ENCODE measurements at regions not wholly inside any gene's neighbourhood (a gene's known extent, or its start where the extent isn't known, plus 50 kb on each side); places are given as distances from the start of the nearest gene placed in this dataset.

DNA sequence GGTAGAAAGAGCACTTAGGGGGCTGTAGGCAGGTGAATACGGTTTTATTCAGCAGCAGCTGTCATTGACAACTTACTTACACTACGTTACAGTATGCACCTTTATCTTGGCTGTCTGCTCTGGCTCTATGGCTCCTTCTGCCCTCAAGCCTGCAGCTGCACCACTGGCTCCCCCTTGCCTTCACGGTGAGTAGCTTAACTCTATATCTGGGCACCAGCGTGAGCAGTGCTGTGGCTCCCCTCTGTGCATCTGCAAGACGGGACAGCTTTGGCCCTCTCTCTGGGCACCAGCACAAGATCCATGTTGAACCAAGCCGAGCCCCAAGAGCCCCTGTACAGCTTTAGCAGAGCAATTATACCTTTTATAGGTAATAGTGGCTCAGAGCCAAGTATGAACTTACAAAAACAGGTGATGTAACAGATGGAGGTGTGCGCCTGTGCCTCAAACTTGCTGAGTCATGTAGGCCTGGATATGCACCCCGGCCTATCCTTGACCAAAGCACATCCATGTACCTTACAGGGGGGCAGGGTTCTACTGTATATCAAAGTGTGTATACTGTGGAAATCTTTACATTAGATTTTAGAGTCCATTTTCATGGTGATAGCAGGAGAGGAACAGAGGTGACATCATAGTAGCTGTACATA is 96.9 kb upstream of the CTSC start:
- ChIA-PET POLR2A (no interaction called here), CTCF (no interaction called here)
- no peak for TF ChIP-seq BHLHE40 (IDR thresholded peaks at IDR 0.05; ENCODE audit: borderline replicate concordance)
- TF ChIP-seq FOXM1 (IDR thresholded peaks at IDR 0.05; ENCODE audit: borderline replicate concordance), result no peak
- no peak for DNase-seq (ENCODE audit: extremely low spot score)

DNA sequence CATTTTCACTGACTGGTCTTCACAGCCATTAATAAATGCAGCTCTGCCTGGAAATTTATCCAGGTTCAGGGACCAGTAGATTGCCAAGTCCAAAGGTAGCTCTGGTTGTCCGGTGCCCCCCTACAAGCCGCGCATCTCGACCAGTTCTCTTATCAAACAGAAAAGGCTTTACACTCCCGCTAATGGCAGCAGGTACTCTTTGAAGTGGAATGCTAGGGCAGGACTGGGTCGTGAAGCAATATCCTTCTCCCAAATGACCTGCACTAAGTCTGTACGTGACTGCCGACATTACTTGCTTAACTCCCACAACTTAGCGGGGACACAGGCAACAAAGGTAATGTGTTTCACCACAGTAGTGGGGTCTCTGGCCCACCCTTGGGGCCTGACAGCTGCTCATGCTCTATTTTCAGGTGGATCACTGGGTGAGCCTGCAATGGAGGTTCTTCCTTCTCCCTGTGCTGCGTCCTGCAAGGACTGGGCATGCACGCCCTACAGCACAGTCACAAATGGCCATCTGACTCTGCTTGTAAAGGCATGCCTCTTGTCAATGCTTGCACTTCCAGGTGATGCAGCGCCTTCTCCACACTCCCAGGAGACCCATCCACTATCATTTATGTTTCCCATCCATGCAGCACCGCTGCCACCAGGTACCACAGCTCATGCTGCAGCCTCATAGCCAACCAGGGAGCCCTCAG is 96.1 kb upstream of the CTSC start:
- DNase-seq (ENCODE audit: extremely low spot score), result no peak
- POLR2A ChIA-PET, result no interaction called here
- CTCF ChIA-PET, result no interaction called here
- TF ChIP-seq BHLHE40 (IDR thresholded peaks at IDR 0.05; ENCODE audit: borderline replicate concordance) (no peak), CTBP1 (IDR thresholded peaks at IDR 0.05; ENCODE audit: borderline replicate concordance) (no peak), FOXM1 (IDR thresholded peaks at IDR 0.05; ENCODE audit: borderline replicate concordance) (no peak), SP1 (IDR thresholded peaks at IDR 0.05) (no peak), L3MBTL2 (conservative IDR thresholded peaks at IDR 0.05) (no peak), TARDBP (IDR thresholded peaks at IDR 0.05) (no peak), NFRKB (IDR thresholded peaks at IDR 0.05) (no peak), FOXA1 (IDR thresholded peaks at IDR 0.05) (no peak), ARNT (IDR thresholded peaks at IDR 0.05) (no peak), HDGF (IDR thresholded peaks at IDR 0.05; ENCODE audit: borderline replicate concordance) (no peak), SUZ12 (IDR thresholded peaks at IDR 0.05) (no peak), FOXK2 (IDR thresholded peaks at IDR 0.05) (no peak), LEF1 (IDR thresholded peaks at IDR 0.05; ENCODE audit: borderline replicate concordance) (no peak)
- TF ChIP-seq, protein P1, sequence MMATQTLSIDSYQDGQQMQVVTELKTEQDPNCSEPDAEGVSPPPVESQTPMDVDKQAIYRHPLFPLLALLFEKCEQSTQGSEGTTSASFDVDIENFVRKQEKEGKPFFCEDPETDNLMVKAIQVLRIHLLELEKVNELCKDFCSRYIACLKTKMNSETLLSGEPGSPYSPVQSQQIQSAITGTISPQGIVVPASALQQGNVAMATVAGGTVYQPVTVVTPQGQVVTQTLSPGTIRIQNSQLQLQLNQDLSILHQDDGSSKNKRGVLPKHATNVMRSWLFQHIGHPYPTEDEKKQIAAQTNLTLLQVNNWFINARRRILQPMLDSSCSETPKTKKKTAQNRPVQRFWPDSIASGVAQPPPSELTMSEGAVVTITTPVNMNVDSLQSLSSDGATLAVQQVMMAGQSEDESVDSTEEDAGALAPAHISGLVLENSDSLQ (IDR thresholded peaks at IDR 0.05), result no peak

GRCh38 chr11:88431675-88432341 is 94.3 kb upstream of the CTSC start:
- DNase-seq (ENCODE audit: extremely low spot score), result no peak
- TF ChIP-seq NFRKB (IDR thresholded peaks at IDR 0.05) (no peak), ELF4 (IDR thresholded peaks at IDR 0.05) (no peak), L3MBTL2 (conservative IDR thresholded peaks at IDR 0.05) (no peak), FOXA1 (IDR thresholded peaks at IDR 0.05) (no peak), SP1 (IDR thresholded peaks at IDR 0.05) (no peak), SUZ12 (IDR thresholded peaks at IDR 0.05) (no peak), CTBP1 (IDR thresholded peaks at IDR 0.05; ENCODE audit: borderline replicate concordance) (no peak), FOXM1 (IDR thresholded peaks at IDR 0.05; ENCODE audit: borderline replicate concordance) (no peak)
- ChIA-PET CTCF (no interaction called here), POLR2A (no interaction called here)

- ChIA-PET CTCF (no interaction called here), POLR2A (no interaction called here)
- no peak for DNase-seq (ENCODE audit: extremely low spot score)
- TF ChIP-seq TARDBP (IDR thresholded peaks at IDR 0.05), result no peak
- TF ChIP-seq NFRKB (IDR thresholded peaks at IDR 0.05), result no peak
- TF ChIP-seq BHLHE40 (IDR thresholded peaks at IDR 0.05; ENCODE audit: borderline replicate concordance), result no peak
- no peak for TF ChIP-seq CTBP1 (IDR thresholded peaks at IDR 0.05; ENCODE audit: borderline replicate concordance)
- TF ChIP-seq HDGF (IDR thresholded peaks at IDR 0.05; ENCODE audit: borderline replicate concordance), result no peak
- TF ChIP-seq ARNT (IDR thresholded peaks at IDR 0.05), result no peak
- TF ChIP-seq ELF4 (IDR thresholded peaks at IDR 0.05), result no peak
- TF ChIP-seq SUZ12 (IDR thresholded peaks at IDR 0.05), result no peak
- no peak for TF ChIP-seq FOXM1 (IDR thresholded peaks at IDR 0.05; ENCODE audit: borderline replicate concordance)
- TF ChIP-seq SP1 (IDR thresholded peaks at IDR 0.05), result no peak
Observed at GRCh38 chr11:88428959-88429358, 91.4 kb upstream of the CTSC start.

DNA sequence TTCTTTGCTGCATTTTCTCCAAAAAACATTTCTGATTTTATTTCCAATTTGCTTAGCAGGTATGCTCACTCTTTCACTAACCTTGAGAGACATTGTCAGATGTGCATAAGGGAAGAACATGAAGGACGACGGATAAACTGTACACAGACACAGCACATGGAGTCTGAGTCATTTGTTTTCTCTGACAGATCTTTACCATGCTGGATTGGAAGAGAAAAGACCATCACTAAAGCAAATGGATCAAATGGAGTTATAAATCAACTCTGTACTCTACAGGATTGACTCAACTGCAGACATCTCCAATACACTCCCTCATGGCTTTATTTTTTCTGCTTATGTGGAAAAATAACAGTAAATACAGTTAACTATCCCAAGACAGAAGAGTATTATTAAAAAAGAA is 90.2 kb upstream of the CTSC start:
- ChIA-PET POLR2A (no interaction called here), CTCF (no interaction called here)
- no peak for DNase-seq (ENCODE audit: extremely low spot score)
- TF ChIP-seq SP1 (IDR thresholded peaks at IDR 0.05) (no peak), HDGF (IDR thresholded peaks at IDR 0.05; ENCODE audit: borderline replicate concordance) (no peak), FOXK2 (IDR thresholded peaks at IDR 0.05) (no peak), L3MBTL2 (conservative IDR thresholded peaks at IDR 0.05) (no peak), CTBP1 (IDR thresholded peaks at IDR 0.05; ENCODE audit: borderline replicate concordance) (no peak), BHLHE40 (IDR thresholded peaks at IDR 0.05; ENCODE audit: borderline replicate concordance) (no peak), FOXM1 (IDR thresholded peaks at IDR 0.05; ENCODE audit: borderline replicate concordance) (no peak), ELF4 (IDR thresholded peaks at IDR 0.05) (no peak), ARNT (IDR thresholded peaks at IDR 0.05) (no peak), ZNF384 (IDR thresholded peaks at IDR 0.05) (no peak), TARDBP (IDR thresholded peaks at IDR 0.05) (no peak), LEF1 (IDR thresholded peaks at IDR 0.05; ENCODE audit: borderline replicate concordance) (no peak), SUZ12 (IDR thresholded peaks at IDR 0.05) (no peak)
- TF ChIP-seq, protein P1 (IDR thresholded peaks at IDR 0.05), result no peak

DNA sequence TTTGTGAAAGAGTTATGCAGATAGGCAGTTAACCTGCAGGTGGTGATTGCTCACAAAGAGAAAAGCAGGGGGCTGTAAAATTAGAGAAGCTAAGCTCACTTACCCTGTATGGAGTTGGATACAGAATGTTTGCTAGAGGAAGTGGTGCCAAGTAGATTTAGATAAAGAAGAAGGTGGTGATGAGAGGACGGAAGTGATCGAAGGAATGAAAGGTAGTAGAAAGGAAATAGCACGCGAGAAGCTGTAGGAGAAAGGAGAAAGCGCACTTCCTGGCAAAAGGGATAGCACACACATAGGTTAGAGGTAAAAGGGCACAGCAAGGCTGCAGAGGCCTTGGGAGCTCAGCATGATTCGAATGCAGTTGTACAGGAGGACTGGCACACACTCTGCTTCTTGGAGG is 87.3 kb upstream of the CTSC start:
- ChIA-PET POLR2A (no interaction called here), CTCF (no interaction called here)
- TF ChIP-seq L3MBTL2 (conservative IDR thresholded peaks at IDR 0.05) (no peak), BHLHE40 (IDR thresholded peaks at IDR 0.05; ENCODE audit: borderline replicate concordance) (no peak), SUZ12 (IDR thresholded peaks at IDR 0.05) (no peak), FOXM1 (IDR thresholded peaks at IDR 0.05; ENCODE audit: borderline replicate concordance) (no peak), TARDBP (IDR thresholded peaks at IDR 0.05) (no peak), ZNF384 (IDR thresholded peaks at IDR 0.05) (no peak), FOXA1 (IDR thresholded peaks at IDR 0.05) (no peak), FOXK2 (IDR thresholded peaks at IDR 0.05) (no peak), CTBP1 (IDR thresholded peaks at IDR 0.05; ENCODE audit: borderline replicate concordance) (no peak), SP1 (IDR thresholded peaks at IDR 0.05) (no peak), ELF4 (IDR thresholded peaks at IDR 0.05) (no peak), NFRKB (IDR thresholded peaks at IDR 0.05) (no peak)
- DNase-seq (ENCODE audit: extremely low spot score), result no peak

Data from HEK293T (cell line).